ENCODE measurements at regions not wholly inside any gene's neighbourhood (a gene's known extent, or its start where the extent isn't known, plus 50 kb on each side); places are given as distances from the start of the nearest gene placed in this dataset.
A peak's percentile ranks its signal among the peaks of the same experiment; 100 is the strongest.
"Not testable (repeated sequence)": the region's sequence is repeated elsewhere in the genome, so short reads cannot be mapped to it uniquely, and the experiment has no call there.

GRCh38 chr9:109641372-109641659 lies 138.7 kb upstream of the PALM2AKAP2 start:
- H3K4me3 ChIP-seq (ENCODE audit: low read depth, low read length), result no peak overlapping the region
- TF ChIP-seq, protein P1, sequence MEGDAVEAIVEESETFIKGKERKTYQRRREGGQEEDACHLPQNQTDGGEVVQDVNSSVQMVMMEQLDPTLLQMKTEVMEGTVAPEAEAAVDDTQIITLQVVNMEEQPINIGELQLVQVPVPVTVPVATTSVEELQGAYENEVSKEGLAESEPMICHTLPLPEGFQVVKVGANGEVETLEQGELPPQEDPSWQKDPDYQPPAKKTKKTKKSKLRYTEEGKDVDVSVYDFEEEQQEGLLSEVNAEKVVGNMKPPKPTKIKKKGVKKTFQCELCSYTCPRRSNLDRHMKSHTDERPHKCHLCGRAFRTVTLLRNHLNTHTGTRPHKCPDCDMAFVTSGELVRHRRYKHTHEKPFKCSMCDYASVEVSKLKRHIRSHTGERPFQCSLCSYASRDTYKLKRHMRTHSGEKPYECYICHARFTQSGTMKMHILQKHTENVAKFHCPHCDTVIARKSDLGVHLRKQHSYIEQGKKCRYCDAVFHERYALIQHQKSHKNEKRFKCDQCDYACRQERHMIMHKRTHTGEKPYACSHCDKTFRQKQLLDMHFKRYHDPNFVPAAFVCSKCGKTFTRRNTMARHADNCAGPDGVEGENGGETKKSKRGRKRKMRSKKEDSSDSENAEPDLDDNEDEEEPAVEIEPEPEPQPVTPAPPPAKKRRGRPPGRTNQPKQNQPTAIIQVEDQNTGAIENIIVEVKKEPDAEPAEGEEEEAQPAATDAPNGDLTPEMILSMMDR (IDR thresholded peaks at IDR 0.05; ENCODE audit: low read depth, low read length), result no peak

DNA sequence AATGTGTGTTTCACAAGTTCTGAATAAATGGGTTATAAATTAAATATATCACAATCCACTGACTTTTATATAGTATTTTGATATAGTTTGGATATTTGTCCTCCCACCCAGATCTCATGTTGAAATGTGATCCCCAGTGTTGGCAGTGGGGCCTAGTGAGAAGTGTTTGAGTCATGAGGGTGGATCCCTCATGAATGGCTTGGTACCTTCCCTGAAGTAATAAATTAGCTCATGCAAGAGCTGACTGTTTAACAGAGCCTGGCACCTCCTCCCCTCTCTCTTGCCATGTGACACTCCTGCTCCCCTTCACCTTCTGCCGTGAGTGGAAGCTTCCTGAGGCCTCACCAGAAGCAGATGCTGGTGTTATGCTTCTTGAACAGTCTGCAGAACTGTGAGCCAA lies 127.9 kb upstream of the PALM2AKAP2 start:
- TF ChIP-seq, protein P1 (IDR thresholded peaks at IDR 0.05; ENCODE audit: low read depth, low read length), result no peak
- no peak overlapping the region for H3K4me3 ChIP-seq (ENCODE audit: low read depth, low read length)

DNA sequence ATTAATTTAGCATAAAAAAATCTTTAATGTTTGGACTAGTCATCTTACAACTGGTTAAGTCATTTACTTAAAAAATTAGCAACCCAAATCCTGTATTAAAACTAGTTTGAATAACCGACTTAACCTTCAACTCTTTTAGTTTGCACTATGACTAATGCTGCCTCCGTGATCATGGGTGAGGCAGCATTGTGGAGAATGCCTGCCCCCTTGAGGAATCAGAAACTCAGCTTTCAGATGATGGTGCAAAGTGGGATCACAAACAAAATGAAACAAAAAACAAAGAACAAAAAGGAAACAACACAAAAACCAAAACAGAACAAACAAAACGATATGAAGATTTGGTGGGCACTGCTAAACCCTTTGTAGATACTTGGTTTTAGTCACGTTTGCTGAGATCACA lies 127.0 kb upstream of the PALM2AKAP2 start:
- no peak overlapping the region for H3K4me3 ChIP-seq (ENCODE audit: low read depth, low read length)
- TF ChIP-seq, protein P1 (IDR thresholded peaks at IDR 0.05; ENCODE audit: low read depth, low read length), result peak; percentile 35; the same call in 1 of the 2 replicates

- TF ChIP-seq, protein P1 (IDR thresholded peaks at IDR 0.05; ENCODE audit: low read depth, low read length), result no peak
- no peak overlapping the region for H3K4me3 ChIP-seq (ENCODE audit: low read depth, low read length)
Observed at GRCh38 chr9:109653470-109653869, 126.5 kb upstream of the PALM2AKAP2 start.

DNA sequence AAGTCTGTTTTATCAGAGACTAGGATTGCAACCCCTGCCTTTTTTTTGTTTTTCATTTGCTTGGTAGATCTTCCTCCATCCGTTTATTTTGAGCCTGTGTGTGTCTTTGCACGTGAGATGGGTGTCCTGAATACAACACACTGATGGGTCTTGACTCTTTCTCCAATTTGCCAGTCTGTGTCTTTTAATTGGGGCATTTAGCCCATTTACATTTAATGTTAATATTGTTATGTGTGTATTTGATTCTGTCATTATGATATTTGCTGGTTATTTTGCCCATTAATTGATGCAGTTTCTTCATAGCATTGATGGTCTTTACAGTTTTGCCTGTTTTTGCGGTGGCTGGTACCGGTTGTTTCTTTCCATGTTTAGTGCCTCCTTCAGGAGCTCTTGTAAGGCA lies 116.0 kb upstream of the PALM2AKAP2 start:
- H3K4me3 ChIP-seq (ENCODE audit: low read depth, low read length), result not testable (repeated sequence)

- H3K4me3 ChIP-seq (ENCODE audit: low read depth, low read length), result not testable (repeated sequence)
Observed at GRCh38 chr9:109665736-109666135, 114.3 kb upstream of the PALM2AKAP2 start.

GRCh38 chr9:109681301-109681700 lies 98.7 kb upstream of the PALM2AKAP2 start:
- H3K4me3 ChIP-seq (ENCODE audit: low read depth, low read length), result no peak overlapping the region
- TF ChIP-seq, protein P1 (IDR thresholded peaks at IDR 0.05; ENCODE audit: low read depth, low read length), result no peak

GRCh38 chr9:109682227-109682626 lies 97.8 kb upstream of the PALM2AKAP2 start:
- TF ChIP-seq, protein P1 (IDR thresholded peaks at IDR 0.05; ENCODE audit: low read depth, low read length), result no peak
- no peak overlapping the region for H3K4me3 ChIP-seq (ENCODE audit: low read depth, low read length)

- no peak overlapping the region for H3K4me3 ChIP-seq (ENCODE audit: low read depth, low read length)
- TF ChIP-seq, protein P1 (IDR thresholded peaks at IDR 0.05; ENCODE audit: low read depth, low read length), result no peak
Observed at GRCh38 chr9:109683521-109683920, 96.5 kb upstream of the PALM2AKAP2 start.
